ENCODE measurements at regions not wholly inside any gene's neighbourhood (a gene's known extent, or its start where the extent isn't known, plus 50 kb on each side); places are given as distances from the start of the nearest gene placed in this dataset.

GRCh38 chrX:9249051-9249846 lies 215.3 kb upstream of the FAM9B start:
- no peak overlapping the region for H2AFZ ChIP-seq
- no peaks in the 10 kb centered on the region for H3F3A ChIP-seq (replicated peaks; ENCODE audit: low read depth)
- Mint-ChIP-seq H3K36me3 (ENCODE audit: low read depth) (peaks cover 23% of the 10 kb centered on the region; the same call in 2 of the 3 replicates), H3K4me1 (peaks cover 15% of the 10 kb centered on the region; the same call in 2 of the 3 replicates), H3K27me3 (ENCODE audit: insufficient read depth, low read depth, poor library complexity) (no peaks in the 10 kb centered on the region), H3K27ac (no peak overlapping the region), H3K4me3 (no peak overlapping the region), H3K9me3 (peaks cover 25% of the 10 kb centered on the region)
- H3K4me2 ChIP-seq = no peak overlapping the region
- no peak for DNase-seq (ENCODE audit: low spot score)
- H4K20me1 ChIP-seq (replicated peaks; ENCODE audit: insufficient read depth) = no peaks in the 10 kb centered on the region
- ATAC-seq = no peak
- no peak overlapping the region for H3K27ac ChIP-seq (ENCODE audit: low read depth)
- TF ChIP-seq EZH2 (IDR thresholded peaks at IDR 0.05; ENCODE audit: low read depth, unreplicated experiment) (no peak), POLR2AphosphoS5 (IDR thresholded peaks at IDR 0.05; ENCODE audit: low read depth) (no peak), ZNF331 (CRISPR knock-in tag; IDR thresholded peaks at IDR 0.05; ENCODE audit: low read depth) (no peak), NANOG (IDR thresholded peaks at IDR 0.05; ENCODE audit: borderline replicate concordance) (no peak), EZH2phosphoT487 (IDR thresholded peaks at IDR 0.05; ENCODE audit: unreplicated experiment) (no peak), JUNB (IDR thresholded peaks at IDR 0.05; ENCODE audit: unreplicated experiment) (no peak), ZNF462 (CRISPR knock-in tag; IDR thresholded peaks at IDR 0.05) (no peak), STAT1 (IDR thresholded peaks at IDR 0.05; ENCODE audit: unreplicated experiment) (no peak), CTCF (conservative IDR thresholded peaks at IDR 0.05; ENCODE audit: low read depth in 2 of 2) (no peak), ETS1 (IDR thresholded peaks at IDR 0.05) (no peak), ZNF114 (CRISPR knock-in tag; IDR thresholded peaks at IDR 0.05) (no peak), REST (IDR thresholded peaks at IDR 0.05; ENCODE audit: unreplicated experiment) (no peak), CREB1 (CRISPR knock-in tag; IDR thresholded peaks at IDR 0.05; ENCODE audit: low read depth) (no peak)
- no peaks in the 10 kb centered on the region for H3K79me2 ChIP-seq (replicated peaks; ENCODE audit: insufficient read depth)
- no peak overlapping the region for H3K4me3 ChIP-seq
- H3K27me3 ChIP-seq (ENCODE audit: insufficient read depth) = no peaks in the 10 kb centered on the region
- peaks cover 5% of the 10 kb centered on the region; the same call in 1 of the 2 replicates for H3K4me1 ChIP-seq (ENCODE audit: insufficient read depth)
- H3K36me3 ChIP-seq (ENCODE audit: insufficient read depth) = no peaks in the 10 kb centered on the region
- no peaks in the 10 kb centered on the region for H3K9me2 ChIP-seq (ENCODE audit: insufficient read depth)

Measured in GM23338 (cell line).